IMR-90 (cell line): ENCODE measurements at regions not wholly inside any gene's neighbourhood (a gene's known extent, or its start where the extent isn't known, plus 50 kb on each side); places are given as distances from the start of the nearest gene placed in this dataset.

ENCODE experiments used
- ATAC-seq: fragments of 200-7000 bp; cut with Tn5 transposase; 2 replicates; pipeline ENCODE4 v1.9.1; 2020; ENCODE audit warnings: low read depth, mild to moderate bottlenecking, moderate library complexity
- BruUV-seq: library from RNA; stranded (reverse); fragments of 400-500 nt; replicated peaks from 2 replicates; lab custom pipeline; 2021; lab: Mats Ljungman, UMichigan
- CTCF ChIA-PET: fragments of 300-600 bp; formaldehyde crosslinking; extraction: SDS; loops from one replicate; lab custom pipeline; 2021; ENCODE audit warnings: antibody characterized with exemption; lab: Yijun Ruan, JAX
- POLR2A ChIA-PET: fragments of 300-600 bp; sonication (Branson Sonifier 250); formaldehyde crosslinking; loops from one replicate; lab custom pipeline; 2022; ENCODE audit warnings: antibody characterized with exemption; ENCODE audit not compliant: unreplicated experiment; lab: Charles Lee
- DNase-seq: peaks from one replicate; pipeline ENCODE4 v3.0.0; 2013
- H2AFZ ChIP-seq: replicated peaks from 2 replicates; pipeline ENCODE3; 2013; ENCODE audit warnings: low read length, mild to moderate bottlenecking; ENCODE audit not compliant: poor library complexity
- H2AK5ac ChIP-seq: 2 replicates; pipeline ENCODE4 v1.6.1; 2013; ENCODE audit warnings: low read depth, low read length, inconsistent platforms
- H2AK9ac ChIP-seq: replicated peaks from 2 replicates; pipeline ENCODE3; 2013; ENCODE audit warnings: mild to moderate bottlenecking, low read depth, low read length, moderate library complexity; ENCODE audit not compliant: poor library complexity
- H2BK120ac ChIP-seq: 2 replicates; pipeline ENCODE4 v1.6.1; 2013; ENCODE audit warnings: low read depth, low read length, inconsistent platforms
- H2BK15ac ChIP-seq: 3 replicates; pipeline ENCODE4 v1.6.1; 2013; ENCODE audit warnings: low read depth, low read length, inconsistent platforms
- H2BK20ac ChIP-seq: 2 replicates; pipeline ENCODE4 v1.6.1; 2013; ENCODE audit warnings: low read depth, mild to moderate bottlenecking, inconsistent platforms, low read length, moderate library complexity
- H2BK5ac ChIP-seq: 2 replicates; pipeline ENCODE4 v1.6.1; 2013; ENCODE audit warnings: mild to moderate bottlenecking, low read depth, low read length, inconsistent platforms; ENCODE audit not compliant: poor library complexity, severe bottlenecking
- H3K14ac ChIP-seq: replicated peaks from 2 replicates; pipeline ENCODE4 v1.6.1; 2013; ENCODE audit warnings: low read depth, low read length, inconsistent platforms
- H3K18ac ChIP-seq: 2 replicates; pipeline ENCODE4 v1.6.1; 2013; ENCODE audit warnings: low read depth, low read length, control low read depth
- H3K23ac ChIP-seq: 2 replicates; pipeline ENCODE4 v1.6.1; 2013; ENCODE audit warnings: low read depth, low read length, inconsistent platforms
- H3K27ac ChIP-seq: 2 replicates; pipeline ENCODE4 v1.5.1; 2013; ENCODE audit warnings: mild to moderate bottlenecking, control low read depth, low read length; ENCODE audit not compliant: insufficient read depth
- H3K27me3 ChIP-seq: 2 replicates; pipeline ENCODE4 v1.6.1; 2013; ENCODE audit warnings: low read length; ENCODE audit not compliant: control insufficient read depth, insufficient read depth
- H3K36me3 ChIP-seq: 2 replicates; pipeline ENCODE4 v1.6.1; 2013; ENCODE audit warnings: low read length, mixed read lengths; ENCODE audit not compliant: control insufficient read depth, insufficient read depth
- H3K4ac ChIP-seq: 2 replicates; pipeline ENCODE4 v1.6.1; 2013; ENCODE audit warnings: low read depth, low read length, inconsistent platforms
- H3K4me1 ChIP-seq: 2 replicates; pipeline ENCODE4 v1.6.1; 2013; ENCODE audit warnings: low read length, mixed read lengths; ENCODE audit not compliant: control insufficient read depth, insufficient read depth
- H3K4me2 ChIP-seq: 2 replicates; pipeline ENCODE4 v1.6.1; 2013; ENCODE audit warnings: low read depth, mild to moderate bottlenecking, control low read depth, low read length, moderate library complexity
- H3K4me3 ChIP-seq: 2 replicates; pipeline ENCODE4 v1.5.1; 2013; ENCODE audit warnings: low read depth, mild to moderate bottlenecking, control low read depth, low read length, moderate library complexity; ENCODE audit not compliant: insufficient read depth
- H3K56ac ChIP-seq: 2 replicates; pipeline ENCODE4 v1.6.1; 2013; ENCODE audit warnings: low read length, inconsistent platforms; ENCODE audit not compliant: insufficient read depth; ENCODE audit errors: extremely low read depth
- H3K79me1 ChIP-seq, 2 experiments: 2 replicates each; pipeline ENCODE4 v1.6.1; 2013; ENCODE audit warnings: low read length in 2 of 2, inconsistent platforms in 1 of 2, low read depth in 1 of 2
- H3K9ac ChIP-seq: 2 replicates; pipeline ENCODE4 v1.6.1; 2013; ENCODE audit warnings: low read depth, low read length, control low read depth
- H3K9me1 ChIP-seq: 2 replicates; pipeline ENCODE4 v1.6.1; 2013; ENCODE audit warnings: low read length, inconsistent platforms; ENCODE audit not compliant: insufficient read depth
- H3K9me3 ChIP-seq: 2 replicates; pipeline ENCODE4 v1.6.1; 2013; ENCODE audit warnings: low read length; ENCODE audit not compliant: control insufficient read depth, insufficient read depth
- H4K20me1 ChIP-seq: 2 replicates; pipeline ENCODE4 v1.6.1; 2013; ENCODE audit warnings: low read length, inconsistent platforms; ENCODE audit not compliant: insufficient read depth
- H4K5ac ChIP-seq: 2 replicates; pipeline ENCODE4 v1.6.1; 2013; ENCODE audit warnings: mild to moderate bottlenecking, low read depth, low read length, control low read depth
- H4K8ac ChIP-seq, 2 experiments: 2 replicates each; pipeline ENCODE4 v1.6.1; 2013; ENCODE audit warnings: low read depth in 2 of 2, low read length in 2 of 2, control low read depth in 1 of 2, inconsistent platforms in 1 of 2
- H4K91ac ChIP-seq: 2 replicates; pipeline ENCODE4 v1.6.1; 2013; ENCODE audit warnings: low read depth, low read length, inconsistent platforms; ENCODE audit not compliant: insufficient read depth
- BHLHE40 ChIP-seq: fragments of 150-350 bp; IDR thresholded peaks from 2 replicates; pipeline ENCODE4 v1.6.1; 2016; ENCODE audit warnings: mild to moderate bottlenecking, low read depth, low read length
- CEBPB ChIP-seq: IDR thresholded peaks from 2 replicates; pipeline ENCODE4 v1.6.1; 2012; ENCODE audit warnings: low read depth, low read length, improper control_type of control experiment
- CTCF ChIP-seq: conservative IDR thresholded peaks from 2 replicates; pipeline ENCODE4 v1.5.1; 2012; ENCODE audit warnings: mild to moderate bottlenecking, low read depth, low read length, improper control_type of control experiment
- ELK1 ChIP-seq: fragments of 150-350 bp; IDR thresholded peaks from 2 replicates; pipeline ENCODE4 v1.6.1; 2016; ENCODE audit warnings: low read depth, mild to moderate bottlenecking, low read length, moderate library complexity, borderline replicate concordance
- MAFK ChIP-seq: IDR thresholded peaks from 2 replicates; pipeline ENCODE4 v1.6.1; 2012; ENCODE audit warnings: low read depth, low read length, improper control_type of control experiment
- MAZ ChIP-seq: IDR thresholded peaks from 2 replicates; pipeline ENCODE4 v1.6.1; 2012; ENCODE audit warnings: low read depth, mild to moderate bottlenecking, low read length, improper control_type of control experiment, moderate library complexity, borderline replicate concordance
- MXI1 ChIP-seq: IDR thresholded peaks from 2 replicates; pipeline ENCODE4 v1.6.1; 2012; ENCODE audit warnings: low read depth, mild to moderate bottlenecking, low read length, moderate library complexity, borderline replicate concordance
- NFE2L2 ChIP-seq: fragments of 150-350 bp; IDR thresholded peaks from 2 replicates; pipeline ENCODE4 v1.6.1; 2016; ENCODE audit warnings: low read depth, mild to moderate bottlenecking, low read length
- POLR2A ChIP-seq: IDR thresholded peaks from 2 replicates; pipeline ENCODE4 v1.6.1; 2012; ENCODE audit warnings: mild to moderate bottlenecking, low read depth, low read length
- RAD21 ChIP-seq: IDR thresholded peaks from 2 replicates; pipeline ENCODE4 v1.6.1; 2012; ENCODE audit warnings: low read length, improper control_type of control experiment
- RCOR1 ChIP-seq: IDR thresholded peaks from 2 replicates; pipeline ENCODE4 v1.6.1; 2012; ENCODE audit warnings: mild to moderate bottlenecking, low read length, improper control_type of control experiment; ENCODE audit not compliant: insufficient replicate concordance
- USF2 ChIP-seq: fragments of 150-350 bp; IDR thresholded peaks from 2 replicates; pipeline ENCODE4 v1.6.1; 2017; ENCODE audit warnings: mild to moderate bottlenecking, antibody characterized with exemption, low read length, low read depth
- WGBS, 2 experiments: methylation state at CpG; one replicate each; pipeline versions ENCODE4 v1.1.5 to v1.1.7; 2013; ENCODE audit warnings: missing lambda C conversion rate in 2 of 2; ENCODE audit not compliant: insufficient read length in 1 of 2; ENCODE audit errors: extremely low coverage in 2 of 2; 5-methylcytosine and 5-hydroxymethylcytosine counted together
- dilution Hi-C: fragments of 300-500 bp; cut with HindIII; formaldehyde crosslinking; loops from one replicate; pipeline ENCODE4 v1.14.3; 2018; ENCODE audit warnings: low sequenced_read_pairs; ENCODE audit not compliant: unreplicated experiment
- in situ Hi-C: fragments of 300-500 bp; cut with MboI; formaldehyde crosslinking; loops from 3 replicates; pipeline ENCODE4 v1.14.3; 2019; ENCODE audit warnings: low sequenced_read_pairs, inconsistent platforms, mixed read lengths
- intact Hi-C: fragments of 100-400 bp; cut with micrococcal nuclease; formaldehyde crosslinking; loops from 2 replicates; pipeline ENCODE4 v1.10.0; 2022

GRCh38 chr6:88490908-88491264 is 324.7 kb upstream of the CNR1 start:
- Histone ChIP-seq H4K8ac (no peak overlapping the region), H2BK20ac (no peak overlapping the region), H3K4me3 (no peak overlapping the region), H2BK5ac (no peak overlapping the region), H2BK120ac (no peak overlapping the region), H3K9ac (no peak overlapping the region), H3K27me3 (no peaks in the 10 kb centered on the region), H3K4me1 (no peaks in the 10 kb centered on the region), H2BK15ac (no peak overlapping the region), H3K4me2 (no peak overlapping the region), H3K4ac (no peak overlapping the region), H4K91ac (no peak overlapping the region), H2AK9ac (no peak overlapping the region), H3K14ac (no peak overlapping the region), H4K20me1 (no peaks in the 10 kb centered on the region), H3K79me1 (no peaks in the 10 kb centered on the region), H3K9me3 (no peaks in the 10 kb centered on the region), H3K56ac (no peak overlapping the region), H4K5ac (no peak overlapping the region), H3K36me3 (no peaks in the 10 kb centered on the region), H3K27ac (no peak overlapping the region), H2AFZ (no peak overlapping the region), H3K18ac (no peak overlapping the region), H2AK5ac (no peak overlapping the region), H3K23ac (no peak overlapping the region), H3K9me1 (no peaks in the 10 kb centered on the region)
- CTCF ChIA-PET = no interaction called here
- BruUV-seq = no TSS peak
- dilution Hi-C loops (no loop called here), intact Hi-C loops (loop anchor here (5.0 to 10.0 kb wide), 2 partner anchors 376 to 1096 kb away; no protein-coding TSS in a partner anchor), in situ Hi-C loops (no loop called here)
- POLR2A ChIA-PET = no interaction called here
- DNase-seq (no peak), ATAC-seq (no peak)
- WGBS, 2 experiments = no CpG with 5 or more reads among the region's 2 CpGs
- no peak for TF ChIP-seq CEBPB
- TF ChIP-seq POLR2A = no peak
- TF ChIP-seq CTCF = no peak
- TF ChIP-seq MAZ = no peak
- no peak for TF ChIP-seq MXI1
- TF ChIP-seq NFE2L2 = no peak
- TF ChIP-seq MAFK = no peak
- no peak for TF ChIP-seq BHLHE40
- no peak for TF ChIP-seq RAD21
- no peak for TF ChIP-seq RCOR1
- TF ChIP-seq USF2 = no peak
- no peak for TF ChIP-seq ELK1
